ENCODE measurements at regions not wholly inside any gene's neighbourhood (a gene's known extent, or its start where the extent isn't known, plus 50 kb on each side); places are given as distances from the start of the nearest gene placed in this dataset.

DNA sequence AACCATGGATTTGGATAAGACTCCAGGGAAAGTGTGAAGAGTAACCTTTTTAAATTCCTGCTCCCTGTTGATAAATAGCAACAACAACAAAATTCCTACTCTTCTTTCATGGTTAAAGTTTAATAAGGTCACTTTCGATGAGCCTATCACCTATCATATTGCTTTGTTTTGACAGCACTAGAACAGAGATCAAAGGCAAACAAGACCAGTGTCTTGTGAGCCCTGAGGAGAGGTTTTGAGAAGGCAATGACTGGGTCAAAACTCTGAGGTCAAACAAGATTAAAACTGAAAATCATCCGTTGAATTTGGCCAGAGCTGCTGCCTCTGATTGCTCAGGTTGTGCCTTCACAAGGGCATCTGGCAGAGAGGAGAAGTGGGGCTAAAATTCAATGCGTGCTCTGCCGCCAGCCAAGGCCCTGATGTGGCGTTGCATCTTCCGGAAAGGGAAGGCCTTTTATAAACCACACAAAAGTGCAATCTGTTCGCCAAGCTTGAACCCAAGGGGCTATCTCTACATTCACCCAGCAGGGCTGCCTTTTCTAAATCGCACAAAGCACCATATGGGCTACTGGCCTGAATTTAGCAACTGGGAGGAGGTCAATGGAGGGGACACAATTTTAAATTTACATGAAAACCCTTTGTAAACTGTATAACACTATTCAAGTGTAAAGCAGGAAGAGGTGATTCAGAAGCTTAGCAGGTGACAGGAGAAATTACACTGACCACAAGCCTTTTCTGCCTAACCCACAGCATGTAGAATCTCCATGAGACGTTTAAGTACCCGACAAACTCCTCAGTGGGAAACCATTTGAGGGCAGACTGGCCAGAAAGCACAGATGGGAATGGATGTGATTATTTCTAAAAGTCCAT lies 140.8 kb downstream of the DAD1 start (continued):
- TF ChIP-seq, protein P1, sequence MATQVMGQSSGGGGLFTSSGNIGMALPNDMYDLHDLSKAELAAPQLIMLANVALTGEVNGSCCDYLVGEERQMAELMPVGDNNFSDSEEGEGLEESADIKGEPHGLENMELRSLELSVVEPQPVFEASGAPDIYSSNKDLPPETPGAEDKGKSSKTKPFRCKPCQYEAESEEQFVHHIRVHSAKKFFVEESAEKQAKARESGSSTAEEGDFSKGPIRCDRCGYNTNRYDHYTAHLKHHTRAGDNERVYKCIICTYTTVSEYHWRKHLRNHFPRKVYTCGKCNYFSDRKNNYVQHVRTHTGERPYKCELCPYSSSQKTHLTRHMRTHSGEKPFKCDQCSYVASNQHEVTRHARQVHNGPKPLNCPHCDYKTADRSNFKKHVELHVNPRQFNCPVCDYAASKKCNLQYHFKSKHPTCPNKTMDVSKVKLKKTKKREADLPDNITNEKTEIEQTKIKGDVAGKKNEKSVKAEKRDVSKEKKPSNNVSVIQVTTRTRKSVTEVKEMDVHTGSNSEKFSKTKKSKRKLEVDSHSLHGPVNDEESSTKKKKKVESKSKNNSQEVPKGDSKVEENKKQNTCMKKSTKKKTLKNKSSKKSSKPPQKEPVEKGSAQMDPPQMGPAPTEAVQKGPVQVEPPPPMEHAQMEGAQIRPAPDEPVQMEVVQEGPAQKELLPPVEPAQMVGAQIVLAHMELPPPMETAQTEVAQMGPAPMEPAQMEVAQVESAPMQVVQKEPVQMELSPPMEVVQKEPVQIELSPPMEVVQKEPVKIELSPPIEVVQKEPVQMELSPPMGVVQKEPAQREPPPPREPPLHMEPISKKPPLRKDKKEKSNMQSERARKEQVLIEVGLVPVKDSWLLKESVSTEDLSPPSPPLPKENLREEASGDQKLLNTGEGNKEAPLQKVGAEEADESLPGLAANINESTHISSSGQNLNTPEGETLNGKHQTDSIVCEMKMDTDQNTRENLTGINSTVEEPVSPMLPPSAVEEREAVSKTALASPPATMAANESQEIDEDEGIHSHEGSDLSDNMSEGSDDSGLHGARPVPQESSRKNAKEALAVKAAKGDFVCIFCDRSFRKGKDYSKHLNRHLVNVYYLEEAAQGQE (IDR thresholded peaks at IDR 0.05; ENCODE audit: low read depth, low read length) = no peak
- no peak for TF ChIP-seq GABPA (IDR thresholded peaks at IDR 0.05; ENCODE audit: low read depth)
- TF ChIP-seq, protein P2, sequence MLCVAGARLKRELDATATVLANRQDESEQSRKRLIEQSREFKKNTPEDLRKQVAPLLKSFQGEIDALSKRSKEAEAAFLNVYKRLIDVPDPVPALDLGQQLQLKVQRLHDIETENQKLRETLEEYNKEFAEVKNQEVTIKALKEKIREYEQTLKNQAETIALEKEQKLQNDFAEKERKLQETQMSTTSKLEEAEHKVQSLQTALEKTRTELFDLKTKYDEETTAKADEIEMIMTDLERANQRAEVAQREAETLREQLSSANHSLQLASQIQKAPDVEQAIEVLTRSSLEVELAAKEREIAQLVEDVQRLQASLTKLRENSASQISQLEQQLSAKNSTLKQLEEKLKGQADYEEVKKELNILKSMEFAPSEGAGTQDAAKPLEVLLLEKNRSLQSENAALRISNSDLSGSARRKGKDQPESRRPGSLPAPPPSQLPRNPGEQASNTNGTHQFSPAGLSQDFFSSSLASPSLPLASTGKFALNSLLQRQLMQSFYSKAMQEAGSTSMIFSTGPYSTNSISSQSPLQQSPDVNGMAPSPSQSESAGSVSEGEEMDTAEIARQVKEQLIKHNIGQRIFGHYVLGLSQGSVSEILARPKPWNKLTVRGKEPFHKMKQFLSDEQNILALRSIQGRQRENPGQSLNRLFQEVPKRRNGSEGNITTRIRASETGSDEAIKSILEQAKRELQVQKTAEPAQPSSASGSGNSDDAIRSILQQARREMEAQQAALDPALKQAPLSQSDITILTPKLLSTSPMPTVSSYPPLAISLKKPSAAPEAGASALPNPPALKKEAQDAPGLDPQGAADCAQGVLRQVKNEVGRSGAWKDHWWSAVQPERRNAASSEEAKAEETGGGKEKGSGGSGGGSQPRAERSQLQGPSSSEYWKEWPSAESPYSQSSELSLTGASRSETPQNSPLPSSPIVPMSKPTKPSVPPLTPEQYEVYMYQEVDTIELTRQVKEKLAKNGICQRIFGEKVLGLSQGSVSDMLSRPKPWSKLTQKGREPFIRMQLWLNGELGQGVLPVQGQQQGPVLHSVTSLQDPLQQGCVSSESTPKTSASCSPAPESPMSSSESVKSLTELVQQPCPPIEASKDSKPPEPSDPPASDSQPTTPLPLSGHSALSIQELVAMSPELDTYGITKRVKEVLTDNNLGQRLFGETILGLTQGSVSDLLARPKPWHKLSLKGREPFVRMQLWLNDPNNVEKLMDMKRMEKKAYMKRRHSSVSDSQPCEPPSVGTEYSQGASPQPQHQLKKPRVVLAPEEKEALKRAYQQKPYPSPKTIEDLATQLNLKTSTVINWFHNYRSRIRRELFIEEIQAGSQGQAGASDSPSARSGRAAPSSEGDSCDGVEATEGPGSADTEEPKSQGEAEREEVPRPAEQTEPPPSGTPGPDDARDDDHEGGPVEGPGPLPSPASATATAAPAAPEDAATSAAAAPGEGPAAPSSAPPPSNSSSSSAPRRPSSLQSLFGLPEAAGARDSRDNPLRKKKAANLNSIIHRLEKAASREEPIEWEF (IDR thresholded peaks at IDR 0.05; ENCODE audit: insufficient replicate concordance, low read depth, low read length) = no peak
- no peak for TF ChIP-seq BCL11A (IDR thresholded peaks at IDR 0.05; ENCODE audit: low read depth, low read length)
- TF ChIP-seq SIN3A (IDR thresholded peaks at IDR 0.05; ENCODE audit: low read depth, low read length) = no peak
- TF ChIP-seq, protein P3, sequence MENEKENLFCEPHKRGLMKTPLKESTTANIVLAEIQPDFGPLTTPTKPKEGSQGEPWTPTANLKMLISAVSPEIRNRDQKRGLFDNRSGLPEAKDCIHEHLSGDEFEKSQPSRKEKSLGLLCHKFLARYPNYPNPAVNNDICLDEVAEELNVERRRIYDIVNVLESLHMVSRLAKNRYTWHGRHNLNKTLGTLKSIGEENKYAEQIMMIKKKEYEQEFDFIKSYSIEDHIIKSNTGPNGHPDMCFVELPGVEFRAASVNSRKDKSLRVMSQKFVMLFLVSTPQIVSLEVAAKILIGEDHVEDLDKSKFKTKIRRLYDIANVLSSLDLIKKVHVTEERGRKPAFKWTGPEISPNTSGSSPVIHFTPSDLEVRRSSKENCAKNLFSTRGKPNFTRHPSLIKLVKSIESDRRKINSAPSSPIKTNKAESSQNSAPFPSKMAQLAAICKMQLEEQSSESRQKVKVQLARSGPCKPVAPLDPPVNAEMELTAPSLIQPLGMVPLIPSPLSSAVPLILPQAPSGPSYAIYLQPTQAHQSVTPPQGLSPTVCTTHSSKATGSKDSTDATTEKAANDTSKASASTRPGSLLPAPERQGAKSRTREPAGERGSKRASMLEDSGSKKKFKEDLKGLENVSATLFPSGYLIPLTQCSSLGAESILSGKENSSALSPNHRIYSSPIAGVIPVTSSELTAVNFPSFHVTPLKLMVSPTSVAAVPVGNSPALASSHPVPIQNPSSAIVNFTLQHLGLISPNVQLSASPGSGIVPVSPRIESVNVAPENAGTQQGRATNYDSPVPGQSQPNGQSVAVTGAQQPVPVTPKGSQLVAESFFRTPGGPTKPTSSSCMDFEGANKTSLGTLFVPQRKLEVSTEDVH (IDR thresholded peaks at IDR 0.05; ENCODE audit: low read depth, partially characterized antibody) = no peak
- no peak for TF ChIP-seq ZNF384 (IDR thresholded peaks at IDR 0.05; ENCODE audit: borderline replicate concordance, low read depth, low read length)
- TF ChIP-seq, protein P4, sequence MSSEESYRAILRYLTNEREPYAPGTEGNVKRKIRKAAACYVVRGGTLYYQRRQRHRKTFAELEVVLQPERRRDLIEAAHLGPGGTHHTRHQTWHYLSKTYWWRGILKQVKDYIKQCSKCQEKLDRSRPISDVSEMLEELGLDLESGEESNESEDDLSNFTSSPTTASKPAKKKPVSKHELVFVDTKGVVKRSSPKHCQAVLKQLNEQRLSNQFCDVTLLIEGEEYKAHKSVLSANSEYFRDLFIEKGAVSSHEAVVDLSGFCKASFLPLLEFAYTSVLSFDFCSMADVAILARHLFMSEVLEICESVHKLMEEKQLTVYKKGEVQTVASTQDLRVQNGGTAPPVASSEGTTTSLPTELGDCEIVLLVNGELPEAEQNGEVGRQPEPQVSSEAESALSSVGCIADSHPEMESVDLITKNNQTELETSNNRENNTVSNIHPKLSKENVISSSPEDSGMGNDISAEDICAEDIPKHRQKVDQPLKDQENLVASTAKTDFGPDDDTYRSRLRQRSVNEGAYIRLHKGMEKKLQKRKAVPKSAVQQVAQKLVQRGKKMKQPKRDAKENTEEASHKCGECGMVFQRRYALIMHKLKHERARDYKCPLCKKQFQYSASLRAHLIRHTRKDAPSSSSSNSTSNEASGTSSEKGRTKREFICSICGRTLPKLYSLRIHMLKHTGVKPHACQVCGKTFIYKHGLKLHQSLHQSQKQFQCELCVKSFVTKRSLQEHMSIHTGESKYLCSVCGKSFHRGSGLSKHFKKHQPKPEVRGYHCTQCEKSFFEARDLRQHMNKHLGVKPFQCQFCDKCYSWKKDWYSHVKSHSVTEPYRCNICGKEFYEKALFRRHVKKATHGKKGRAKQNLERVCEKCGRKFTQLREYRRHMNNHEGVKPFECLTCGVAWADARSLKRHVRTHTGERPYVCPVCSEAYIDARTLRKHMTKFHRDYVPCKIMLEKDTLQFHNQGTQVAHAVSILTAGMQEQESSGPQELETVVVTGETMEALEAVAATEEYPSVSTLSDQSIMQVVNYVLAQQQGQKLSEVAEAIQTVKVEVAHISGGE (CRISPR knock-in tag; IDR thresholded peaks at IDR 0.05) = no peak
- no peak for TF ChIP-seq HCFC1 (IDR thresholded peaks at IDR 0.05; ENCODE audit: low read length)
- no peak for TF ChIP-seq ATF7 (IDR thresholded peaks at IDR 0.05; ENCODE audit: low read depth)
- TF ChIP-seq, protein P5, sequence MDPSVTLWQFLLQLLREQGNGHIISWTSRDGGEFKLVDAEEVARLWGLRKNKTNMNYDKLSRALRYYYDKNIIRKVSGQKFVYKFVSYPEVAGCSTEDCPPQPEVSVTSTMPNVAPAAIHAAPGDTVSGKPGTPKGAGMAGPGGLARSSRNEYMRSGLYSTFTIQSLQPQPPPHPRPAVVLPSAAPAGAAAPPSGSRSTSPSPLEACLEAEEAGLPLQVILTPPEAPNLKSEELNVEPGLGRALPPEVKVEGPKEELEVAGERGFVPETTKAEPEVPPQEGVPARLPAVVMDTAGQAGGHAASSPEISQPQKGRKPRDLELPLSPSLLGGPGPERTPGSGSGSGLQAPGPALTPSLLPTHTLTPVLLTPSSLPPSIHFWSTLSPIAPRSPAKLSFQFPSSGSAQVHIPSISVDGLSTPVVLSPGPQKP (IDR thresholded peaks at IDR 0.05; ENCODE audit: low read depth, low read length) = no peak
- TF ChIP-seq TCF3 (IDR thresholded peaks at IDR 0.05; ENCODE audit: borderline replicate concordance, insufficient read depth, low read depth, low read length) = no peak
